ENCODE measurements at regions not wholly inside any gene's neighbourhood (a gene's known extent, or its start where the extent isn't known, plus 50 kb on each side); places are given as distances from the start of the nearest gene placed in this dataset.

- H3K4me1 ChIP-seq, result no peaks in the 10 kb centered on the region
- no peak overlapping the region for H3K4me3 ChIP-seq
- H3K27me3 ChIP-seq, result no peaks in the 10 kb centered on the region
- H4K20me1 ChIP-seq, result no peaks in the 10 kb centered on the region
- no peak for TF ChIP-seq Cebpa-rat (IDR thresholded peaks at IDR 0.05)
- H3K27ac ChIP-seq, result no peak overlapping the region
- H3K36me3 ChIP-seq, result no peaks in the 10 kb centered on the region
- H3K9me3 ChIP-seq, result peaks cover 7% of the 10 kb centered on the region
- no peak overlapping the region for H3K9ac ChIP-seq
- H3K4me2 ChIP-seq, result no peak overlapping the region
Observed at GRCh38 chr14:97824218-97824617, 1027.0 kb downstream of the VRK1 start.

GRCh38 chr14:97827746-97828145, 1030.6 kb downstream of the VRK1 start:
- Histone ChIP-seq H3K36me3 (no peaks in the 10 kb centered on the region), H3K4me1 (no peaks in the 10 kb centered on the region), H3K4me3 (no peak overlapping the region), H3K27me3 (no peaks in the 10 kb centered on the region), H4K20me1 (no peaks in the 10 kb centered on the region), H3K4me2 (no peak overlapping the region), H3K9ac (no peak overlapping the region), H3K27ac (no peak overlapping the region), H3K9me3 (peaks cover 7% of the 10 kb centered on the region)
- no peak for TF ChIP-seq Cebpa-rat (IDR thresholded peaks at IDR 0.05)

- Histone ChIP-seq H3K4me2 (no peak overlapping the region), H3K36me3 (no peaks in the 10 kb centered on the region), H3K9me3 (no peaks in the 10 kb centered on the region), H4K20me1 (no peaks in the 10 kb centered on the region), H3K27me3 (no peaks in the 10 kb centered on the region), H3K4me1 (no peaks in the 10 kb centered on the region), H3K4me3 (no peak overlapping the region), H3K9ac (no peak overlapping the region), H3K27ac (no peak overlapping the region)
- no peak for TF ChIP-seq Cebpa-rat (IDR thresholded peaks at IDR 0.05)
Observed at GRCh38 chr14:97832776-97833175, 1035.6 kb downstream of the VRK1 start.

- Histone ChIP-seq H3K9me3 (no peaks in the 10 kb centered on the region), H3K27me3 (no peaks in the 10 kb centered on the region), H3K4me1 (no peaks in the 10 kb centered on the region), H3K27ac (no peak overlapping the region), H3K4me2 (no peak overlapping the region), H3K4me3 (no peak overlapping the region), H3K9ac (no peak overlapping the region), H3K36me3 (no peaks in the 10 kb centered on the region), H4K20me1 (no peaks in the 10 kb centered on the region)
- TF ChIP-seq Cebpa-rat (IDR thresholded peaks at IDR 0.05), result no peak
Observed at GRCh38 chr14:97838986-97839385, 1041.8 kb downstream of the VRK1 start.

GRCh38 chr14:97840159-97840558, 1043.0 kb downstream of the VRK1 start:
- Histone ChIP-seq H3K4me3 (no peak overlapping the region), H3K27ac (no peak overlapping the region), H3K36me3 (no peaks in the 10 kb centered on the region), H3K4me1 (no peaks in the 10 kb centered on the region), H3K9me3 (no peaks in the 10 kb centered on the region), H4K20me1 (no peaks in the 10 kb centered on the region), H3K9ac (no peak overlapping the region), H3K27me3 (no peaks in the 10 kb centered on the region), H3K4me2 (no peak overlapping the region)
- TF ChIP-seq Cebpa-rat (IDR thresholded peaks at IDR 0.05), result no peak

- no peak overlapping the region for H3K4me2 ChIP-seq
- no peaks in the 10 kb centered on the region for H3K27me3 ChIP-seq
- no peaks in the 10 kb centered on the region for H3K36me3 ChIP-seq
- no peaks in the 10 kb centered on the region for H3K4me1 ChIP-seq
- H3K27ac ChIP-seq, result no peak overlapping the region
- H3K9me3 ChIP-seq, result no peaks in the 10 kb centered on the region
- no peak for TF ChIP-seq Cebpa-rat (IDR thresholded peaks at IDR 0.05)
- no peaks in the 10 kb centered on the region for H4K20me1 ChIP-seq
- no peak overlapping the region for H3K9ac ChIP-seq
- H3K4me3 ChIP-seq, result no peak overlapping the region
Observed at GRCh38 chr14:97841762-97842161, 1044.6 kb downstream of the VRK1 start.

GRCh38 chr14:97843066-97843465, 1045.9 kb downstream of the VRK1 start:
- no peak for TF ChIP-seq Cebpa-rat (IDR thresholded peaks at IDR 0.05)
- H3K27me3 ChIP-seq, result no peaks in the 10 kb centered on the region
- H3K27ac ChIP-seq, result no peak overlapping the region
- no peaks in the 10 kb centered on the region for H3K36me3 ChIP-seq
- H3K4me1 ChIP-seq, result no peaks in the 10 kb centered on the region
- no peak overlapping the region for H3K4me2 ChIP-seq
- no peaks in the 10 kb centered on the region for H3K9me3 ChIP-seq
- no peak overlapping the region for H3K9ac ChIP-seq
- H3K4me3 ChIP-seq, result no peak overlapping the region
- no peaks in the 10 kb centered on the region for H4K20me1 ChIP-seq

GRCh38 chr14:97844042-97844441, 1046.9 kb downstream of the VRK1 start:
- Histone ChIP-seq H3K9me3 (no peaks in the 10 kb centered on the region), H3K9ac (no peak overlapping the region), H3K4me1 (no peaks in the 10 kb centered on the region), H3K27me3 (no peaks in the 10 kb centered on the region), H3K4me2 (no peak overlapping the region), H3K4me3 (no peak overlapping the region), H3K36me3 (no peaks in the 10 kb centered on the region), H4K20me1 (no peaks in the 10 kb centered on the region), H3K27ac (no peak overlapping the region)
- no peak for TF ChIP-seq Cebpa-rat (IDR thresholded peaks at IDR 0.05)

- no peaks in the 10 kb centered on the region for H4K20me1 ChIP-seq
- no peaks in the 10 kb centered on the region for H3K4me1 ChIP-seq
- H3K9me3 ChIP-seq, result no peaks in the 10 kb centered on the region
- H3K9ac ChIP-seq, result no peak overlapping the region
- H3K27me3 ChIP-seq, result no peaks in the 10 kb centered on the region
- H3K27ac ChIP-seq, result no peak overlapping the region
- no peak overlapping the region for H3K4me2 ChIP-seq
- no peak for TF ChIP-seq Cebpa-rat (IDR thresholded peaks at IDR 0.05)
- H3K36me3 ChIP-seq, result no peaks in the 10 kb centered on the region
- H3K4me3 ChIP-seq, result no peak overlapping the region
Observed at GRCh38 chr14:97846156-97846555, 1049.0 kb downstream of the VRK1 start.

GRCh38 chr14:97848317-97848980, 1051.3 kb downstream of the VRK1 start:
- Histone ChIP-seq H3K27ac (no peak overlapping the region), H3K36me3 (no peaks in the 10 kb centered on the region), H3K27me3 (no peaks in the 10 kb centered on the region), H4K20me1 (no peaks in the 10 kb centered on the region), H3K4me2 (no peak overlapping the region), H3K9ac (no peak overlapping the region), H3K9me3 (no peaks in the 10 kb centered on the region), H3K4me1 (no peaks in the 10 kb centered on the region), H3K4me3 (no peak overlapping the region)
- no peak for TF ChIP-seq Cebpa-rat (IDR thresholded peaks at IDR 0.05)

- Histone ChIP-seq H3K27ac (no peak overlapping the region), H3K4me3 (no peak overlapping the region), H4K20me1 (no peaks in the 10 kb centered on the region), H3K9me3 (no peaks in the 10 kb centered on the region), H3K27me3 (no peaks in the 10 kb centered on the region), H3K4me2 (no peak overlapping the region), H3K4me1 (no peaks in the 10 kb centered on the region), H3K36me3 (no peaks in the 10 kb centered on the region), H3K9ac (no peak overlapping the region)
- TF ChIP-seq Cebpa-rat (IDR thresholded peaks at IDR 0.05), result no peak
Observed at GRCh38 chr14:97850466-97850865, 1053.3 kb downstream of the VRK1 start.

Data from BLaER1 (cell line).